ENCODE measurements at regions not wholly inside any gene's neighbourhood (a gene's known extent, or its start where the extent isn't known, plus 50 kb on each side); places are given as distances from the start of the nearest gene placed in this dataset.

DNA sequence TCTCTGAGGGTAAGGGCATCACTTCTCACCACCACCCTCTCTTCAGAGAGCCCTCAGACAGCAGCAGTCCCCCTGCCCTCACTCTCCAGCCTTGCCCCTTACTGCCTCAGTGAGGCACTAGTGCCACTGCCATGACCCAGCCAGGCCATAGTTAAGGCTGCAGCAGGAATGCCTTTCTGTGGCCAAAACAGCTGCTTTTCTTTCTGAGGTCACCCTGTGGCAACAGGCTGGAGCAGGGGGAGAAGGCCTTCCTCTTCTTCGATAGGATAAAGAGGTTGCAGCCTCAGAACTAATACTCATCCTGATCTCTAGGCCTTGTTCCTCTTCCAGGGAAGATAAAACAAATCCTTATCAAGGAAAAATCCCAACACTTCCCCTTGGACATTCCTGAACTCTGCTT lies 56.8 kb upstream of the ECI2 start:
- TF ChIP-seq, protein P1, sequence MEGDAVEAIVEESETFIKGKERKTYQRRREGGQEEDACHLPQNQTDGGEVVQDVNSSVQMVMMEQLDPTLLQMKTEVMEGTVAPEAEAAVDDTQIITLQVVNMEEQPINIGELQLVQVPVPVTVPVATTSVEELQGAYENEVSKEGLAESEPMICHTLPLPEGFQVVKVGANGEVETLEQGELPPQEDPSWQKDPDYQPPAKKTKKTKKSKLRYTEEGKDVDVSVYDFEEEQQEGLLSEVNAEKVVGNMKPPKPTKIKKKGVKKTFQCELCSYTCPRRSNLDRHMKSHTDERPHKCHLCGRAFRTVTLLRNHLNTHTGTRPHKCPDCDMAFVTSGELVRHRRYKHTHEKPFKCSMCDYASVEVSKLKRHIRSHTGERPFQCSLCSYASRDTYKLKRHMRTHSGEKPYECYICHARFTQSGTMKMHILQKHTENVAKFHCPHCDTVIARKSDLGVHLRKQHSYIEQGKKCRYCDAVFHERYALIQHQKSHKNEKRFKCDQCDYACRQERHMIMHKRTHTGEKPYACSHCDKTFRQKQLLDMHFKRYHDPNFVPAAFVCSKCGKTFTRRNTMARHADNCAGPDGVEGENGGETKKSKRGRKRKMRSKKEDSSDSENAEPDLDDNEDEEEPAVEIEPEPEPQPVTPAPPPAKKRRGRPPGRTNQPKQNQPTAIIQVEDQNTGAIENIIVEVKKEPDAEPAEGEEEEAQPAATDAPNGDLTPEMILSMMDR (conservative IDR thresholded peaks at IDR 0.05 in 1 of 2, IDR thresholded peaks at IDR 0.05 in 1 of 2; ENCODE audit: extremely low read depth in 1 of 2, insufficient read depth in 1 of 2, low read depth in 1 of 2, low read length in 2 of 2), result no peak
- TF ChIP-seq EZH2 (IDR thresholded peaks at IDR 0.05; ENCODE audit: borderline replicate concordance, low read length), result no peak
